Gastrocnemius medialis (tissue), 4 donors: ENCODE measurements at regions not wholly inside any gene's neighbourhood (a gene's known extent, or its start where the extent isn't known, plus 50 kb on each side); places are given as distances from the start of the nearest gene placed in this dataset.
"Not testable (repeated sequence)": the region's sequence is repeated elsewhere in the genome, so short reads cannot be mapped to it uniquely, and the experiment has no call there.

ENCODE experiments used
- ATAC-seq, 2 donors: fragments of 150-250 bp; one replicate each; pipeline ENCODE4 v1.9.1; 2016
- DNase-seq, 2 donors: peaks; one replicate each; pipeline ENCODE4 v3.0.0-alpha.2; 2019
- H3K27ac ChIP-seq, 4 donors: fragments of 200-600 bp; sonication (generic); 1 replicate in 1 of 4; 2 replicates in 3 of 4; pipeline ENCODE4 v1.5.1; 2016 to 2018; ENCODE audit warnings: mild to moderate bottlenecking in 2 of 4, moderate library complexity in 1 of 4
- H3K27me3 ChIP-seq, 3 donors: fragments of 200-600 bp; sonication (generic) in 2 of 3; 1 replicate in 1 of 3; 2 replicates in 2 of 3; pipeline versions ENCODE4 v1.5.1 to v1.6.0; 2016 to 2019; ENCODE audit warnings: mild to moderate bottlenecking in 1 of 3, moderate library complexity in 1 of 3
- H3K36me3 ChIP-seq, 2 donors: fragments of 200-600 bp; sonication (generic) in 1 of 2; one replicate each; pipeline ENCODE4 v1.5.1; 2017 to 2018
- H3K4me1 ChIP-seq, 2 donors: fragments of 200-600 bp; sonication (generic) in 1 of 2; one replicate each; pipeline ENCODE4 v1.5.1; 2016 to 2017; ENCODE audit warnings: mild to moderate bottlenecking in 2 of 2
- H3K4me3 ChIP-seq, 4 donors: fragments of 200-600 bp; sonication (generic) in 3 of 4; 1 replicate in 1 of 4; 2 replicates in 3 of 4; pipeline ENCODE4 v1.5.1; 2016 to 2019; ENCODE audit warnings: mild to moderate bottlenecking in 2 of 4
- H3K9me3 ChIP-seq, 3 donors: fragments of 200-600 bp; sonication (generic) in 2 of 3; 1 replicate in 1 of 3; 2 replicates in 2 of 3; pipeline ENCODE4 v1.5.1; 2016 to 2019
- CTCF ChIP-seq, 5 experiments: fragments of 450-650 bp in 3 of 5; fragments of 200-600 bp in 2 of 5; sonication (generic) in 2 of 5; IDR thresholded peaks in 4 of 5; conservative IDR thresholded peaks in 1 of 5; 1 replicate in 4 of 5; 2 replicates in 1 of 5; pipeline ENCODE4 v1.5.1; 2016 to 2019; ENCODE audit warnings: antibody characterized with exemption in 5 of 5, mild to moderate bottlenecking in 3 of 5, moderate library complexity in 3 of 5
- POLR2A ChIP-seq, 2 donors: fragments of 450-650 bp; IDR thresholded peaks; one replicate each; pipeline ENCODE4 v1.6.1; 2017; ENCODE audit warnings: antibody characterized with exemption in 2 of 2, mild to moderate bottlenecking in 2 of 2, moderate library complexity in 2 of 2
- in situ Hi-C, 4 donors: fragments of 200-750 bp; cut with MboI; loops; one replicate each; pipeline versions ENCODE4 v1.15.0 to v1.8.0; 2017; ENCODE audit warnings: low sequenced_read_pairs in 4 of 4
- intact Hi-C: fragments of 100-400 bp; cut with DNase I; formaldehyde crosslinking; loops from one replicate; pipeline ENCODE4 v1.15.1; 2023; ENCODE audit warnings: low total_unique reads

- Histone ChIP-seq H3K27me3 (peaks cover 0 to 7% (median 0%) of the 10 kb centered on the region in 3 donors), H3K4me3 (no peak overlapping the region), H3K36me3 (no peaks in the 10 kb centered on the region), H3K4me1 (no peaks in the 10 kb centered on the region), H3K27ac (no peak overlapping the region), H3K9me3 (no peaks in the 10 kb centered on the region)
- in situ Hi-C loops, result no loop called here
- no peak for ATAC-seq
- intact Hi-C loops, result no loop called here
- TF ChIP-seq CTCF (IDR thresholded peaks at IDR 0.05 in 4 of 5, conservative IDR thresholded peaks at IDR 0.05 in 1 of 5) (no peak), POLR2A (IDR thresholded peaks at IDR 0.05) (no peak)
- no peak for DNase-seq
Measured at GRCh38 chr7:22043367-22043766, 97.7 kb upstream of the CDCA7L start.

GRCh38 chr7:22040923-22041595, 95.4 kb upstream of the CDCA7L start:
- no peak overlapping the region for H3K4me3 ChIP-seq
- H3K36me3 ChIP-seq, result no peaks in the 10 kb centered on the region
- H3K4me1 ChIP-seq, result no peaks in the 10 kb centered on the region
- no peaks in the 10 kb centered on the region for H3K9me3 ChIP-seq
- in situ Hi-C loops (no loop called here), intact Hi-C loops (no loop called here)
- H3K27ac ChIP-seq, result no peak overlapping the region
- H3K27me3 ChIP-seq, result no peaks in the 10 kb centered on the region
- no peak for ATAC-seq
- DNase-seq, result no peak
- TF ChIP-seq POLR2A (IDR thresholded peaks at IDR 0.05), result no peak
- TF ChIP-seq CTCF (IDR thresholded peaks at IDR 0.05 in 4 of 5, conservative IDR thresholded peaks at IDR 0.05 in 1 of 5), result no peak

GRCh38 chr7:22039670-22040069, 94.0 kb upstream of the CDCA7L start:
- in situ Hi-C loops (no loop called here), intact Hi-C loops (no loop called here)
- H3K4me3 ChIP-seq, result no peak overlapping the region
- no peaks in the 10 kb centered on the region for H3K9me3 ChIP-seq
- no peak for TF ChIP-seq POLR2A (IDR thresholded peaks at IDR 0.05)
- TF ChIP-seq CTCF (IDR thresholded peaks at IDR 0.05 in 4 of 5, conservative IDR thresholded peaks at IDR 0.05 in 1 of 5), result no peak
- H3K4me1 ChIP-seq, result no peaks in the 10 kb centered on the region
- DNase-seq (no peak), ATAC-seq (no peak)
- no peak overlapping the region for H3K27ac ChIP-seq
- no peaks in the 10 kb centered on the region for H3K27me3 ChIP-seq
- no peaks in the 10 kb centered on the region for H3K36me3 ChIP-seq

GRCh38 chr7:22032356-22032755, 86.7 kb upstream of the CDCA7L start:
- H3K36me3 ChIP-seq, H3K9me3 ChIP-seq, DNase-seq, H3K27ac ChIP-seq, H3K4me1 ChIP-seq, intact Hi-C loops, ATAC-seq, in situ Hi-C loops, H3K27me3 ChIP-seq, H3K4me3 ChIP-seq: not testable (repeated sequence)

- H3K4me3 ChIP-seq, H3K9me3 ChIP-seq, ATAC-seq, H3K27me3 ChIP-seq, DNase-seq, H3K36me3 ChIP-seq, intact Hi-C loops, H3K4me1 ChIP-seq, H3K27ac ChIP-seq, in situ Hi-C loops: not testable (repeated sequence)
Measured at GRCh38 chr7:22028656-22029055, 83.0 kb upstream of the CDCA7L start.

GRCh38 chr7:22027475-22027874, 81.8 kb upstream of the CDCA7L start:
- intact Hi-C loops, result no loop called here
- in situ Hi-C loops, result no loop called here
- no peaks in the 10 kb centered on the region for H3K9me3 ChIP-seq
- H3K36me3 ChIP-seq, result no peaks in the 10 kb centered on the region
- H3K27ac ChIP-seq, result no peak overlapping the region
- H3K27me3 ChIP-seq, result no peaks in the 10 kb centered on the region
- H3K4me3 ChIP-seq, result no peak overlapping the region
- DNase-seq, result no peak
- no peaks in the 10 kb centered on the region for H3K4me1 ChIP-seq
- no peak for ATAC-seq
- TF ChIP-seq POLR2A (IDR thresholded peaks at IDR 0.05), result no peak
- no peak for TF ChIP-seq CTCF (IDR thresholded peaks at IDR 0.05 in 4 of 5, conservative IDR thresholded peaks at IDR 0.05 in 1 of 5)
